KMS-11 (cell line): ENCODE measurements at regions not wholly inside any gene's neighbourhood (a gene's known extent, or its start where the extent isn't known, plus 50 kb on each side); places are given as distances from the start of the nearest gene placed in this dataset.
"Not testable (repeated sequence)": the region's sequence is repeated elsewhere in the genome, so short reads cannot be mapped to it uniquely, and the experiment has no call there.

Experiments used
- H2AFZ ChIP-seq: fragments of 200-600 bp; sonication (generic); 2 replicates; pipeline ENCODE4 v1.6.1; 2016; ENCODE audit warnings: antibody characterized with exemption, mixed run types, low read depth
- H3K27ac ChIP-seq: fragments of 200-600 bp; sonication (generic); 2 replicates; pipeline ENCODE4 v1.6.1; 2016; ENCODE audit warnings: mild to moderate bottlenecking, mixed run types
- H3K27me3 ChIP-seq: fragments of 200-600 bp; sonication (generic); 2 replicates; pipeline ENCODE4 v1.6.1; 2017; ENCODE audit warnings: mild to moderate bottlenecking, low read depth, mixed run types, moderate library complexity; ENCODE audit not compliant: insufficient read depth
- H3K36me3 ChIP-seq: fragments of 200-600 bp; sonication (generic); 2 replicates; pipeline ENCODE4 v1.6.1; 2017; ENCODE audit warnings: mild to moderate bottlenecking, mixed run types; ENCODE audit not compliant: insufficient read depth
- H3K4me1 ChIP-seq: fragments of 200-600 bp; sonication (generic); 2 replicates; pipeline ENCODE4 v1.6.1; 2016; ENCODE audit warnings: mild to moderate bottlenecking, low read depth, mixed run types; ENCODE audit not compliant: poor library complexity, severe bottlenecking
- H3K4me2 ChIP-seq: fragments of 200-600 bp; sonication (generic); 2 replicates; pipeline ENCODE4 v1.7.0; 2016; ENCODE audit warnings: mild to moderate bottlenecking, mixed run types
- H3K4me3 ChIP-seq: fragments of 200-600 bp; sonication (generic); IDR thresholded peaks from 2 replicates; pipeline ENCODE4 v1.6.1; 2017; ENCODE audit warnings: low read depth, low read length, mixed read lengths; ENCODE audit not compliant: insufficient read depth
- H3K79me2 ChIP-seq: fragments of 200-600 bp; sonication (generic); 2 replicates; pipeline ENCODE4 v1.6.1; 2016; ENCODE audit warnings: low read depth, mixed run types; ENCODE audit not compliant: insufficient read depth
- H3K9ac ChIP-seq: fragments of 200-600 bp; sonication (generic); 2 replicates; pipeline ENCODE4 v1.6.1; 2016; ENCODE audit warnings: mild to moderate bottlenecking, mixed run types
- H4K20me1 ChIP-seq: fragments of 200-600 bp; sonication (generic); 2 replicates; pipeline ENCODE4 v1.6.1; 2016; ENCODE audit warnings: mild to moderate bottlenecking, mixed run types; ENCODE audit not compliant: insufficient read depth
- TF ChIP-seq, protein P1 (sequence below): fragments of 200-600 bp; sonication (generic); conservative IDR thresholded peaks from 2 replicates; pipeline ENCODE4 v1.6.1; 2017; ENCODE audit warnings: low read depth, mild to moderate bottlenecking, antibody characterized with exemption, low read length, moderate library complexity, mixed read lengths

DNA sequence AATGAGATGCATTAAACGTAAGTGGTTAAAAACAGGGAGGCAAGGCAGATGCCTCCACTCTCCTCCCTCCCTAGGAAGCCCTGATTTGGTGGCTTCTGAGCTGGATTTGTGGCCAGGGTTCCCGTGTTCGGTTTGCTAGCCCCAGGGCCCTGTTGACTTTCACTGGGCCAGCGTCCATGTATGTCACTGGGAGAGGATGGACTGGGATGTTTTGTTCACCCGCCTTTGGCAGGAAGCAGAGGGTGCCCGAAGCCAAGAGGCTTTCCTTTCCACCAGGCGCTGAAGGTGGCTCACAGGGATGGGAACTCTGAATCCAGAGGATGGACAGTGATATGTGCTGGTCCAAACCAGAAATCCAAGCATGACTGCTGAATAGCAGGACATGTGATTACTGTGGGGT is 146.6 kb downstream of the CSNK2A3 start:
- Histone ChIP-seq H3K4me3 (no peak overlapping the region), H2AFZ (no peak overlapping the region), H3K4me1 (no peaks in the 10 kb centered on the region), H3K36me3 (no peaks in the 10 kb centered on the region), H3K9ac (no peak overlapping the region), H3K27me3 (no peaks in the 10 kb centered on the region), H3K79me2 (no peaks in the 10 kb centered on the region), H4K20me1 (no peaks in the 10 kb centered on the region), H3K4me2 (no peak overlapping the region), H3K27ac (no peak overlapping the region)
- TF ChIP-seq, protein P1, sequence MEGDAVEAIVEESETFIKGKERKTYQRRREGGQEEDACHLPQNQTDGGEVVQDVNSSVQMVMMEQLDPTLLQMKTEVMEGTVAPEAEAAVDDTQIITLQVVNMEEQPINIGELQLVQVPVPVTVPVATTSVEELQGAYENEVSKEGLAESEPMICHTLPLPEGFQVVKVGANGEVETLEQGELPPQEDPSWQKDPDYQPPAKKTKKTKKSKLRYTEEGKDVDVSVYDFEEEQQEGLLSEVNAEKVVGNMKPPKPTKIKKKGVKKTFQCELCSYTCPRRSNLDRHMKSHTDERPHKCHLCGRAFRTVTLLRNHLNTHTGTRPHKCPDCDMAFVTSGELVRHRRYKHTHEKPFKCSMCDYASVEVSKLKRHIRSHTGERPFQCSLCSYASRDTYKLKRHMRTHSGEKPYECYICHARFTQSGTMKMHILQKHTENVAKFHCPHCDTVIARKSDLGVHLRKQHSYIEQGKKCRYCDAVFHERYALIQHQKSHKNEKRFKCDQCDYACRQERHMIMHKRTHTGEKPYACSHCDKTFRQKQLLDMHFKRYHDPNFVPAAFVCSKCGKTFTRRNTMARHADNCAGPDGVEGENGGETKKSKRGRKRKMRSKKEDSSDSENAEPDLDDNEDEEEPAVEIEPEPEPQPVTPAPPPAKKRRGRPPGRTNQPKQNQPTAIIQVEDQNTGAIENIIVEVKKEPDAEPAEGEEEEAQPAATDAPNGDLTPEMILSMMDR = no peak

DNA sequence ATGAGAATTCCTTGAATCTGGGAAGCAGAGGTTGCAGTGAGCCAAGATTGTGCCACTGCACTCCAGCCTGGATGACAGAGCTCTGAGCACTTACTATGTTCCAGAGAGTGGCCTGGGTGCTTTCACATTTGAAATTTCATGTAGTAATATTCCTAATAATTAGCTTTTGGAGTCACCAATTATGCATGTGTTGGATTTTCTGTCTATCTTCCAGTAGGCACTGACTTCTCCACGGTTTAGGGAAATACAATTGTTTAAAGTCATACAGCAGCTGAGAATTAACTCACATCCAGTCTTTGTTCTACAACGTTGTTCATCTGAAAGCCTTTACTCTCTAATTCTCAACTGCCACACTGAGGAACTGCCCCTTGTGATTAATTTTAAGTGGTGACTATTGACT is 150.2 kb downstream of the CSNK2A3 start:
- Histone ChIP-seq H3K27ac (no peak overlapping the region), H3K4me3 (no peak overlapping the region), H2AFZ (no peak overlapping the region), H3K4me2 (no peak overlapping the region), H4K20me1 (no peaks in the 10 kb centered on the region), H3K9ac (no peak overlapping the region), H3K27me3 (no peaks in the 10 kb centered on the region), H3K36me3 (no peaks in the 10 kb centered on the region), H3K4me1 (no peaks in the 10 kb centered on the region), H3K79me2 (no peaks in the 10 kb centered on the region)
- TF ChIP-seq, protein P1 = no peak

DNA sequence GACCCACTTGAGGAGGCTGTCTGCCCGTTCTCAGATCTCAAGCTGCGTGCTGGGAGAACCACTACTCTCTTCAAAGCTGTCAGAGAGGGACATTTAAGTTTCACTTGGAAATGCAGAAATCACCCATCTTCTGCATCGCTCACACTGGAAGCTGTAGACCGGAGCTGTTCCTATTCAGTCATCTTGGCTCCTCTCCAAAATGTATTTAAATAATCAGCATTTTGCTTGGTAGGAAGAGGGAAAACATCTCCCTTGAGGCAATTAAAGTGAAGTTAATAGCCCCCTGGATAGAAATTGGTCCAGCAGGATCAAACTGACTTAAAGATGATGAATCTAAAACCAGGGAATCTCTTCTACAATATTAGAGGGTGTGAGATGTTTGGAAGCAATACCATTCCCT is 151.7 kb downstream of the CSNK2A3 start:
- not testable (repeated sequence) for H3K79me2 ChIP-seq, H3K36me3 ChIP-seq, H3K4me3 ChIP-seq, H3K27ac ChIP-seq, H3K9ac ChIP-seq, H3K4me1 ChIP-seq, H3K27me3 ChIP-seq, H3K4me2 ChIP-seq, H4K20me1 ChIP-seq, H2AFZ ChIP-seq

DNA sequence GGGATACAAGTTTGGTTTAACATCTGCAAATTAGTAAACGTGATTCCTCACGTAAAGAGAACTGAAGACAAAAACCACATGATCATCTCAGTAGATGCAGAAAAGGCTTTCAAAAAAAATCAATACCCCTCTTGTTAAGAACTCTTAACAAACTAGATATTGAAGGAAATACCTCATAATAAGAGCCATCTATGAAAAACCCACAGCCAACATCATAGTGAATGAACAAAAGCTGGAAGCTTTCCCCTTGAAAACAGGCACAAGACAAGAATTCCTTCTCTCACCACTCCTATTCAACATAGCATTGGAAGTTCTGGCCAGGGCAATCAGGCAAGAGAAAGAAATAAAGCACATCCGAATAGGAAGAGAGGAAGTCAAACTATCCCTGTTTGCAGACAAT is 160.5 kb downstream of the CSNK2A3 start:
- H3K36me3 ChIP-seq = no peaks in the 10 kb centered on the region
- no peaks in the 10 kb centered on the region for H3K4me1 ChIP-seq
- no peaks in the 10 kb centered on the region for H4K20me1 ChIP-seq
- H3K27me3 ChIP-seq = no peaks in the 10 kb centered on the region
- no peak overlapping the region for H3K27ac ChIP-seq
- TF ChIP-seq, protein P1 = no peak
- H3K4me2 ChIP-seq = no peak overlapping the region
- no peaks in the 10 kb centered on the region for H3K79me2 ChIP-seq
- no peak overlapping the region for H2AFZ ChIP-seq
- no peak overlapping the region for H3K4me3 ChIP-seq
- no peak overlapping the region for H3K9ac ChIP-seq

DNA sequence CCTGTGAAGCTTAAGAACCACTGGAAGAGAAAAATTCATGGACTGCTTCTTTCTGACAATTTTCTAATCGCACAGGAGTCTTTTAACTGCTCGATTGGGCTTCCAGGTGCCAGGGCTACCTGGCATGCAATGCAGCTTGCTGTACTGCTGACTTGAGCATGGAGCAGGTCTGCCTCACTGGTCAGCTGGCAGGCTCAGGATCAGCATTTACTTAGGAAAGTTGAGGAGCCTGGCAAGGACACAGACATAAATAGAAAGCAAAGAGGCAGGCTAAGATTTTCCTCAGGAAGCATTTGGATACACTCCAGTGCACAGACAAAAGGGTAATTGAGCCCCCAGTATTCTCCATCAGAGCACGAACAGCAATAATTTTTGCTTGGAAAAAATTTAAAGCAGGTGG is 163.5 kb downstream of the CSNK2A3 start:
- no peaks in the 10 kb centered on the region for H3K79me2 ChIP-seq
- H3K36me3 ChIP-seq = no peaks in the 10 kb centered on the region
- no peak overlapping the region for H3K4me3 ChIP-seq
- H3K4me1 ChIP-seq = no peaks in the 10 kb centered on the region
- H2AFZ ChIP-seq = no peak overlapping the region
- H3K27ac ChIP-seq = no peak overlapping the region
- no peaks in the 10 kb centered on the region for H3K27me3 ChIP-seq
- TF ChIP-seq, protein P1 = no peak
- H3K9ac ChIP-seq = no peak overlapping the region
- H4K20me1 ChIP-seq = no peaks in the 10 kb centered on the region
- H3K4me2 ChIP-seq = no peak overlapping the region
